Lower leg skin (tissue), 3 donors: ENCODE measurements at regions not wholly inside any gene's neighbourhood (a gene's known extent, or its start where the extent isn't known, plus 50 kb on each side); places are given as distances from the start of the nearest gene placed in this dataset.

Source experiments
- POLR2A ChIP-seq, 2 donors: fragments of 450-650 bp; IDR thresholded peaks; one replicate each; pipeline ENCODE4 v1.6.1; 2016 to 2017; ENCODE audit warnings: antibody characterized with exemption in 2 of 2, mild to moderate bottlenecking in 1 of 2, moderate library complexity in 1 of 2
- TF ChIP-seq, protein P1 (sequence below), 3 donors: fragments of 450-650 bp; IDR thresholded peaks; one replicate each; pipeline ENCODE4 v1.5.1; 2016; ENCODE audit warnings: antibody characterized with exemption in 3 of 3, mild to moderate bottlenecking in 3 of 3, moderate library complexity in 2 of 3

- no peak for TF ChIP-seq POLR2A (IDR thresholded peaks at IDR 0.05)
- TF ChIP-seq, protein P1, sequence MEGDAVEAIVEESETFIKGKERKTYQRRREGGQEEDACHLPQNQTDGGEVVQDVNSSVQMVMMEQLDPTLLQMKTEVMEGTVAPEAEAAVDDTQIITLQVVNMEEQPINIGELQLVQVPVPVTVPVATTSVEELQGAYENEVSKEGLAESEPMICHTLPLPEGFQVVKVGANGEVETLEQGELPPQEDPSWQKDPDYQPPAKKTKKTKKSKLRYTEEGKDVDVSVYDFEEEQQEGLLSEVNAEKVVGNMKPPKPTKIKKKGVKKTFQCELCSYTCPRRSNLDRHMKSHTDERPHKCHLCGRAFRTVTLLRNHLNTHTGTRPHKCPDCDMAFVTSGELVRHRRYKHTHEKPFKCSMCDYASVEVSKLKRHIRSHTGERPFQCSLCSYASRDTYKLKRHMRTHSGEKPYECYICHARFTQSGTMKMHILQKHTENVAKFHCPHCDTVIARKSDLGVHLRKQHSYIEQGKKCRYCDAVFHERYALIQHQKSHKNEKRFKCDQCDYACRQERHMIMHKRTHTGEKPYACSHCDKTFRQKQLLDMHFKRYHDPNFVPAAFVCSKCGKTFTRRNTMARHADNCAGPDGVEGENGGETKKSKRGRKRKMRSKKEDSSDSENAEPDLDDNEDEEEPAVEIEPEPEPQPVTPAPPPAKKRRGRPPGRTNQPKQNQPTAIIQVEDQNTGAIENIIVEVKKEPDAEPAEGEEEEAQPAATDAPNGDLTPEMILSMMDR (IDR thresholded peaks at IDR 0.05) = no peak
Measured at GRCh38 chr12:40632171-40632570, 60.1 kb upstream of the CNTN1 start.
